ENCODE measurements at regions not wholly inside any gene's neighbourhood (a gene's known extent, or its start where the extent isn't known, plus 50 kb on each side); places are given as distances from the start of the nearest gene placed in this dataset.

DNA sequence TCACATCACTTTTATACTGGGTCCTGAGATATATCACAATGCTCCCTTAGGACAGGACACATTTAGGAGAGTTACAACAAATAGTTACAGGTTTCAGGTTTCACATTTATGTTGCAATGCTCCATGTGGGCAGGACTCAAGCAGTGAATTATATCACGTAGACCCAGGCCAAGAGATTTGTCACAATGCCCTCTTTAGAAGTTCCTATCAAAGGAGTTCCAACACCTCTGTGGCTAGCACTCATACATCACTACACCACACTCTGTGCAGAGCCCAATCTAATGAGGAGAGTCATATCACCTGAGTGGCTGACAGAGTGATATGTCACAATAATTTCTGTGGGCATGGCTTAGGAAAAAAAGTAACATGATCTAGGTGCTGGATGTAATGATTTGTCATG lies 1068.2 kb upstream of the AMELY start:
- DNase-seq (ENCODE audit: low read depth in 2 of 2): no peak

DNA sequence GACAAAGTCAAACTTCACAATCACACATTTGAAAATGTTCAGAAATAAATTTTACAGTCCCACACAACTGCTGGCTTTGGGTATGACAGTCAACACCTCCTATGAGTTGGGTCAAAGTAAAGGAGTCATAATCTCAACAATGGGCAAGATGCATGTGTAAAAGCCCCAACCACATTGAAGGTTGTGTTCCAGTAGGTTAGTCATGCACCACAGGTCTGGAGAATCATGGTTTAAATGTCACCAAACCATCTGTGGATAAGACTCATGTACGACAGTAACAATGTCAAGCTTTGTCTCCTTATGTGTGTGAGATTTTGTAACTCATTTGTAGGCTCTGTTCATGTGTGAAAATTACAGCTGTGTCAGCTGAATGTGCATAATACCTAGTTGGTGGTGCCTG lies 1065.7 kb upstream of the AMELY start:
- DNase-seq (ENCODE audit: low read depth in 2 of 2): no peak

DNA sequence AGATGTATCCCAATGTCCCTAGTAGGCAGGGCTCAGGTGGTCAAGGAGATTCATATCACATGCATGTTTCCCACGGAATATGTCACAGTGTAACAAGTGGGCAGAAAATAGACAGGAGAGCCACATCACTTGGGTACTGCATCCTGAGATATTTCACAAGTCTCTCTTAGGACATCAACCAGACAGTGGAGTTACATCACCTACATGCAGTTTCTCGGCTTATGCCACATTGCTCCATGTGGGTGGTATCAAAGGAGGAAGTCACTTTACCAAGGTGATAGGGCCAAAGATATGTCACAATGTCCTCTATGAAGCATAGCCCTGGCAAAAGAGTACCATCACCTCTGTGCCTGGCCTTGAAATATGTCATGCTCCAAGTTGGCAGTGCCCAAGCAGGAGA lies 1056.7 kb upstream of the AMELY start:
- DNase-seq (ENCODE audit: low read depth in 2 of 2): no peak

DNA sequence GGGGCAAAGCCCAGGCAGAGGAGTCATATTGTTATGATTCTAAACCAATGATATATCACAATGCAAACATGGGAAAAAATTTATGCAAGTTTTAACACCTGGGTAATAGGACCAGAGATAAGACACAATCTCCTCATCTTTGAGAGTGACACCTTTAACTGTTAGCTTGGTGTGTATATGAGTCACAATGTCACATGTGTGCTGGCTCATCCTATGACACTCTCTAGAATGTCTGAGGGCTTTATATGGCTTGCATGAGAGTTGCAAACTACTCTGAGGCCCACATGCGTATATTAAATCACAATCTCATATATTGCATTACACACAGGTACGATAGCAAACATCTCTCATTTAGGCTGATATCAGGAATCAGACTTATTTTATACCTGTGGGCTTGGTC lies 1055.4 kb upstream of the AMELY start:
- DNase-seq (ENCODE audit: low read depth in 2 of 2): no peak

DNA sequence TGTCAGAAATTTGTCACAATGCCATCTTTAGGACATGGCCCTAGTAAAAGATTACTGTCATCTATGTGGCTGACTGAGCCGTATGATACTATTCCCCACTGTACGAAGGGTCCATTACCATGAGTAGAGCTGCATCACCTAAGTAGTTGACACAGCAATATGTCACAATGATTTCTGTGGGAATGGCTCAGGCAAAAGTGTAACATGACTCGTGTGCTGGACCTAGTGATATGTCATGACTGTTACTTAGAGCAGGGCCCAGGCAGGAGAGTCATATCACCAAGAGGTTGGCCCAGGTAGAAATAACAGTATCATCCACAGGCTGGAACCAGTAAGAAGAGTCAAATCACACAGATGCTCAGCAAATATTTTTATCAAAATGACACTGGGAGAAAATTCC lies 1051.8 kb upstream of the AMELY start:
- no peak for DNase-seq (ENCODE audit: low read depth in 2 of 2)

DNA sequence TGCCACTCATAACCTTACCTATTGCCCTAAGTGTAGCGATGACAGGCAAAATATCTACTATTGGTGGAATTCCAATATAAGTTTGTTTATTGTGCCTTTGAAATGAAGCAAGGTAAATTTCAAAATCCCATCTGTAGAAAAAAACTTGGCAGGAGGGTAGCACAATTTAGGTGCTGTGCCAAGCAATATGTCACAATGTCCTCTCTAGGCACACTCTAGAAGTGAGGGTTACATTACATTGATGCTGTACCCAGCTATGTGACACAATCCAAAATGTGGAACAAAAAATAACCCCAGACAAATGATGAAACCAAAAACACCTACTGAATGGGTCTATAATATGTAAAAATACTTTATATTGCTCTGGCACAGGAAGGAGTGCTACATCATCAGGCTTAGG lies 1050.8 kb upstream of the AMELY start:
- no peak for DNase-seq (ENCODE audit: low read depth in 2 of 2)

DNA sequence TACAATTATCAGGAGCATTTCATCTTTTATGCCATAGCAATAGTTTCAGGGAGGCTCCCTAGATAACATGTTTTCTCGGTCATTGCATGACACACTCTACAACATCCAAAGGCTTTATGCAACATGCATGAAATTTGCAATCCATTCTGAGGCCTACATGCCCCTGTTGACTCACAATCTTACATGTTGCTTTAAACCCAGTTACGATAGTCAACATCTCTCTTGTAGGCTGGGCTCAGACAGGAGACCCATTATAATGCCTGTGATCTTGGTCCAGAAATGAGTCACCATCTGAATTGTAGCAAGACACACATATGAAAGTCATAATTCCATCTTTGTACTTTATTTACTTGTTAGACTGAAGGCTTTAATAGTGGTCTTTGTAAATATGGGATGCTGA lies 1050.3 kb upstream of the AMELY start:
- no peak for DNase-seq (ENCODE audit: low read depth in 2 of 2)

DNA sequence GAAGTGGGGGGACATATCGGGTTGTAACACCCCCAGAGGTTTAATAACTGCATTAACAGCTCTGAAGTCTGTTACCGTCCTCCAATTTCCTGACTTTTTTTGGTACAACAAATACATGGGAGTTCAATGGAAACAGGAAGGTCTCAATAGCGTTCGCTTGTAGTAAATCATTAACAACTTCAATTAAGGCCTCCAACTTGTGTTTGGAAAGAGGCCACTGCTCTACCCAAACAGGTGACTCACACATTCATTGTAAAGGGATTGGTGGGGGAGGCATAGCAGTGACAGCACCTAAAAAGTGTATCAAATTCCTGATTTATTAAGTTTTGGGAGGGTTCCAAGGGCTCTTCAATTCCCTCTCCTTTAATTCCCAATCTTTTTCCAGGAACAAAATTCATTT lies 1046.2 kb upstream of the AMELY start:
- no peak for DNase-seq (ENCODE audit: low read depth in 2 of 2)

DNA sequence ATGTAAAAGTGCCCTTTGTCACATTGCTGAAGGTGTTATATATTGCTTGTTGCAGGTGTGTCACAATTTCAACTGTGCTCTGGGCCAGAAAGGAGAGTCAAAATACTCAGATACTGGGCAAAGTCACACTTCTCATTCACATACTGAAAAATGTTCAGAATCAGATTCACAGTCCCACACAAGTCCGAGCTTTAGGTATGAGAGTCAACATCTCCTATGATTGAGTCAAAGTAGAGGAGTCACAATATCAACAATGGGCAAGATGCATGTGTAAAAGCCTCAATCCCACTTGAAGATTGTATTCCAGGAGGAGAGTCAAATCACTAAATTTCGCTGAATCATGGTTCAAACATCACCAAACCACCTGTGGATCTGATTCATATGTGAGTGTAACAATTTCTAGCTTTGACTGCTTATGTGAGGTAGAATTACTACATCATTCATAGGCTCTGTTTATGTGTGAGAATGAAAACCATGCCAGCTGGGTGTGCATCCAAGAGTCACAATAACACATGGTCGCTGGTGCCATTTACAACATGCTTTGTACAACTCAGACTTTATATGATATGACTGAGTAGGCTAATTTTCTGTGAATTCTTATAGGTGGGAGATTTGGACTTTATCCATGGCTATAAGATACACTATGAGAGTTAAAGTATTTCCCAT lies 1039.8 kb upstream of the AMELY start:
- DNase-seq (ENCODE audit: low read depth in 2 of 2): no peak

DNA sequence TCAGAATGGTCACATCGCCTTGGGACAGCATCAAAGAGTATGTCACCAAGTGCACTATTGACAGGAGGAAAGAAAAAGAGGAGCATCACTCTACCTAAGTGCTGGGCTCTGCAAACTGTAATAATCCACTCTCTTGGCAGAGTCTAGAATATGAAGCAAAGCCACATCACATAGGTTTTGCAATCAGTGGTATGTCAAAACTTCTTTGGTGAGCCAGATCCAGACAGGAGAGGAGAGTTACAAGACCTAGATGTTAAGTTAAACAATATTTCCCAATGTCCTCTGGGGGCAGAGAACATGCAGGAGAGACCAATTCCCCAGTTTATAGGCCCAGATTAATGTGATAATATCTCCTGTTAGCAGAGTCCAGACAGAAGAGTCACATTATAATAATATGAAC lies 1032.6 kb upstream of the AMELY start:
- no peak for DNase-seq (ENCODE audit: low read depth in 2 of 2)

DNA sequence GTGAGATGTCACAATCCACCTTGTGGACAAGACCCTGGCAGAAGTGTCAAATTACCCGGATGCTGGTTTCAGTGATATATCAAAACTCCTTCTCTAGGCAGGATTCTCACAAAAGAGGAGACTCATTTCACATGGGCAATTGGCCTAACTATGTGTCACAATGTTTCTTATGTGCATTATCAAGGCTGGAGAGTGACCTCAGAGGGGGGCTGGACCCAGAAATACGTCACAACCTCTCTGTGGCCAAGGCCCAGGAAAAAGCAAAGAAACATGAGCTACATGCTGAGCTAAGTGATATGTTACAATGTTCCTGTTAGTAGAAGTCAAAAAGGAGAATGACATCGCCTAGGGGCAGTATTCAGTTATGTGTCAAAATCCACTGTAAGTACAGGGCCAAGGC lies 1031.2 kb upstream of the AMELY start:
- DNase-seq (ENCODE audit: low read depth in 2 of 2): no peak

DNA sequence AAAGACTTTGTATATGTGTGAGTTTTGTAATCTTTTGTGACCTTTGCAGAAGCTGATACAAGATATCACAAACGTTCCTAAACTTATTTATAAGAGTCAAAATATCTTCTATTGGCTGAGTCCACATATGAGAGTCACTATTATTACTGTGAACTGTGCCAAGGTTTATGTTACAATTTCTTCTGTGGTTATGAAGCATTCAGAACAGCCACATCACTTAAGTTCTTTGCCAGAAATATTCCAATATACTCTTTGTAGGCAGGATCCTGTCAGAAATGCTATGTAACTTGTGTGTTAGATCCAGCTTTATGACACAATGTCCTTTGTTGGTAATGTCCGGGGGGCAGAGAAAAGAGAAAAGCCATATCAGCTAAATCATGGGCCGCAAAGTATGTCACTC lies 1030.3 kb upstream of the AMELY start:
- no peak for DNase-seq (ENCODE audit: low read depth in 2 of 2)

DNA sequence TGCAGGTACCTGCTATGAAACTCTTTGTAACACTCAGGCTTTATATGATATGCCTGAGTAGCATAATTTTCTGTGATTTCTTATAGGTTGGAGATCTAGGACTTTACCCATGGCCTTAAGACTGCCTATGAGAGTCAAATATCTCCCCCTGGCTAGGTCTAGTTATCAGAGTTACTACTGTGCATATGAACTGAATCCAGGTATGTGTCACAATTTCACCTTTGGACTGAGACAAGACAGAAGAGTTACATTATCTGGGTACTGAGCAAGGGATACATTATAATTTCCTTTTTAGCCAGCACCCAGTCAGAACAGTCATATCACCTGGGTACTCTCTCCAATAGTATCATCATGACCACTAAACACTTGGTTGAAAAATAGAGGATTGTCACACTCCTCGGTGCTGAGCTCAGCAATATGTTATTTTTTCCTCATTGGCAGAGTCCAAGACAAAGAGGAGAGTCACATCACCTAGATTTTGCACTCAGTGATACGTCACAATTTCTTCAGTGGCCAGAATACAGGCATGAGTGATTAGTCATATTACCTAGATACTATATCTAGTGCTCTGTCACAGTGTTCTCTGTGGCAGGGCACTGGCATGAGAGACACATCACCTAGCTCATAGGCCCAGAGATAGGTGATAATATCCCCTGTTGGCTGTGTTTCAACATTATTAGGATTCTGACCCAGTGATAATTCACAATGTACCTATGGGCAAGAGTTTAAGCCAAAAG lies 1027.6 kb upstream of the AMELY start:
- no peak for DNase-seq (ENCODE audit: low read depth in 2 of 2)

DNA sequence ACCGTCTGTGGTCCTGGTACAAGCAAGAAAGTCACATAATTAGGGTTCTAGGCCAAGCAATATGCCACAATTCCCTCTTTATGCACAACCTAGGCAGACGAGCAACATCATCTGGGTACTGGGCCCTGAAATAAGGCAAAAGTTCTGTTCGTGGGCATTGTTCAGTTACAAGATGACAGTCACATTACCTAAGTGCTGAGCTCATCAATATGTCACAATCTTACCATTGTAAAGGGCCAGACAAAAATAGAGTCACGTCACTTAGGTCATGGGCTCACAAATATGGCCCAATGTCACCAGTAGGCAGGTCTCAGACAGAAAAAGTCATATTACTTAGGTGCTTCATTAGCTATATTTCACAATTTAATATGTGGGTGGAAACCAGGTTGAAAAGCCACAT lies 1025.3 kb upstream of the AMELY start:
- no peak for DNase-seq (ENCODE audit: low read depth in 2 of 2)

DNA sequence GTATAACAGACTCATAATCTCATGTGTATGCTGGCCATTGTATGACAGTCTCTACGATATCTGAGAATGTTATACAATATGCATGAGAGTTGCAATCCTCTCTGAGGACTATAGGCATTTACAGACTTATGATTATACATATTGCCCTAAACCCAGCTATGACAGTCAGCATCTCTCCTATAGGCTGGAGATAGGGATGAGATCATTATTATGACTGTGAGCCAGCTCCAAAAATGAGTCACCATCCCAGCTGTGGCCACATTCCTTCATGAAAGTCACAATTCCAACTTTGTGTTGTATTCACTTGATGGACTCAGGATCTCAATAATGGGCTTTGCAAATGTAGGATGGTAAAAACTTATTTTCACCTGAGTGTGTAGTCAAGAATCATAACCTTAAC lies 1024.5 kb upstream of the AMELY start:
- DNase-seq (ENCODE audit: low read depth in 2 of 2): peak in 1 of 2 donors; percentile 0

DNA sequence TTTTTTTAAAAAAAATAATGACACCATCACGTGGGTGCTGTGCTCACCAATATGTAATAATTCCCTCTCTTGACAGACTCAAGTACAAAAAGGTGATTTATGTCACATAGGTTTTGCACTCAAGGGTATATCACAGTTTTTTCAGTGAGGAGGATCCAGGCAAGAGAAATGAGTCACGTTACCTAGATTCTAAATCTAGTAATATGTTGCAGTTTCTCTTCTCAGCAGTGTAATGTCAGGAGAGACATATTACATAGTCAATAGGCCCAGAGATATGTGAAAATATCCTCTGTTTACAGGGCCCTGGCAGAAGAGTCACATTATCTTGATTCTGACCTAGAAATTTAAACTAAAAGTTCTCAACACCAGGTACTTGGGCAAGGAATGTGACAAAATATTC lies 1024.1 kb upstream of the AMELY start:
- DNase-seq (ENCODE audit: low read depth in 2 of 2): no peak

DNA sequence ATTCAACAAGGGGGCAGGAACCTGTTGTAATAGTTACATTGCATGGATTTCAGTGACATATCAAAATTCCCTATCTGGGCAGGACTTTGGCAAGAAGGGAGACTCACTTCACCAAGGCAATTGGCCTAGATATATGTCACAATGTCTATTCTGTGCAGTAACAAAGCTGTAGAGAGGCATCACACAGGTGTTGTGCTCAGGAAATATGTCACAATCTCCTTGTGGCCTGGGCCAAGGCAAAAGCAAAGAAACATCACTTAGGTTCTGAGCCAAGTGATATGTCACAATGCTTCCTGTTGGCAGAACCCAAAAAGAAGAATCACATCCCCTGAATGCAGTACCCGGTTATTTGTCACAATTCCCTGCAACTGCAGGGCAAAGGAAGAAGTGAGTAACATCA lies 1020.9 kb upstream of the AMELY start:
- no peak for DNase-seq (ENCODE audit: low read depth in 2 of 2)

DNA sequence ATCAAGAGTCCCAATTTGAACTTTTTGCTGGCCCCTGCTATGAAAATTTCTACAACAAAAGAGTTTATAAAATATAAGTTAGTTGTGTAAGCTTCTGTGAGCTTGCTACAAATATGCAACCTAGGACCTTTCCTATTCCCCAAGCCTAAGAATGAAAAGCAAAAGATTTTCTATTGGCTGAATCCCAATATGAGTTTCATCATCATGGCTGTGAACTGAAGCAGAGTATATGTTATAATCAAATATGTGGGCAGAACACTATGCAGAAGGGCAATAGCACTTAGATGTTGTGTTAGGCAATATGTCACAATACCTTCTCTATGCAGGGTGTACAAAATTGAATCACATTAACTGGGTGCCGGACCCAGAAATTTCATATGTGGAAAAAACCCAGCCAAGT lies 1018.3 kb upstream of the AMELY start:
- DNase-seq (ENCODE audit: low read depth in 2 of 2): no peak

DNA sequence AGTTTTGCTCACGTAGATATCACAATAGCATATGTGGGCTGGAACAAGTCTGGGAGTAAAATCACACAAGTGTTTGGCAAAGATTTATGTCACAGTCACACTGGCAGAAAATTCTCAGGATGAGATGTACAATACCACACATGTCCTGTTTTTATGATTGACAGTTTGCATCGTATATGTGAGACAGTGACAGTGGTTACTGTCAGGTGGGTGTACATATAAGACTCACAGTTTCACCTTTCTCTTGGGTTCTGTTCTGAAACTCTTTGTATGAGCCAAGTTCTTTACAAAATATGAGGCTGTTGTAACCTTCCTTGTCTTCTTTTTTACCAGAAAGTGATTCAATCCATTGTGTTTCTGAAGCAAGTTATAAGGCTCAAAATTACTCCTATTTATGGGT lies 1012.5 kb upstream of the AMELY start:
- DNase-seq (ENCODE audit: low read depth in 2 of 2): no peak

DNA sequence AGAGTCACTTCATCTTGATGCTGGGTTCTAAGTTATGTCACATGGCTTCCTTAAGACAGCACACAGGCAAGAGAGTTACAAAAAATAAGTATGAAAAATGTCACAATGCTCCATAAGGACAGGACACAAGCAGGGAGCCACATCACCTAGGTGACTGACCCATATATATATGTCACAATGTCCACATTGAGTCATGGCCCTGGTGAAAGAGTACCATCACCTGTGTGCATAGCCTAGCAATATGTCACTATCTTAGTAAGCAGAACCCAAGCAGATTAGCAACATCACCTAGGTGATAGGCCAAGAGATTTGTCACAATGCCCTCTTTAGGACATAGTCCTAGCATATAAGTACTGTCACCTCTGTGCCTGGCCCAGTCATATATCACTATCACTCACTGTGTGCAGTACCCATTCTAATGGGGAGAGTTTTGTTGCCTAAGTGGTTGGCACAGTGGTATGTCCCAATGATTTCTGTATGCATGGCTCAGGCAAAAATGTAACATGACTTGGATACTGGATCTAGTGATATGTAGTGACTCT lies 1012.0 kb upstream of the AMELY start:
- DNase-seq (ENCODE audit: low read depth in 2 of 2): no peak

DNA sequence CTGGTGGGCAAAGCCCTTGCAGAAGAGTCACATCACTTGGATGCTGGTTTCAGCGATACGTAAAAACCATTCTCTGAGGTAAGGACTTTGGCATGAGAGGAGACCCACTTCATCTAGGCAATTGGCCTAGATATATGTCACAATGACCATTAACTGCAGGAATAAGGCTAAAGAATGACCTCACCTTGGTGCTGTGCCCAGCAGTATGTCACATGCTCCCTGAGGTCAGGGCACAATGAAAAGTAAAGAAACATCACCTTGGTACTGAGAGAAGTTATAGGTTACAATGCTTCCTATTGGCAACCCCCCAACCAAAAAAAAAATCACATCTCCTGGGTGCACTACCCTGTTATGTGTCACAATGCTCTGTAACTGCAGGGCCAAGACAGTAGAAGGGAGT lies 1008.8 kb upstream of the AMELY start:
- DNase-seq (ENCODE audit: low read depth in 2 of 2): no peak

DNA sequence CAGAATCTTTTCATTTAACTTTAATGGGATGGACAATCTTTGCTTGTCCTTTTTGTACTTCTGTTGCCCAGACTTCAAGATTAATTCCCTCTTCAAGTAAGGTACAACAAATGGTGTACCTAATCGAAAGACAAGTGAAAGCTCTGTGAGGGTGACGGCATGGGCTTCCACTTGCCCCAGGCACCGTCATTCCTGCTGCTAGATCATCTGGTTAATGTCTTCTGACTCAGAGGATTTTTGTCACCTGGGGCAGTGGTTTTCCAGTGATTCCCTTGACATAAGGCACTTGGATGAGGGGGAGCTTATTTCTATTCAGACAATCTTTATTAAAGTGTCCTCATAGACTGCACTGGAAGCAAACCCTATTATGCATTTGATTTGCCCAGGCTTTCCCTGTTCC lies 977.0 kb upstream of the AMELY start:
- no peak for DNase-seq (ENCODE audit: low read depth in 2 of 2)

DNA sequence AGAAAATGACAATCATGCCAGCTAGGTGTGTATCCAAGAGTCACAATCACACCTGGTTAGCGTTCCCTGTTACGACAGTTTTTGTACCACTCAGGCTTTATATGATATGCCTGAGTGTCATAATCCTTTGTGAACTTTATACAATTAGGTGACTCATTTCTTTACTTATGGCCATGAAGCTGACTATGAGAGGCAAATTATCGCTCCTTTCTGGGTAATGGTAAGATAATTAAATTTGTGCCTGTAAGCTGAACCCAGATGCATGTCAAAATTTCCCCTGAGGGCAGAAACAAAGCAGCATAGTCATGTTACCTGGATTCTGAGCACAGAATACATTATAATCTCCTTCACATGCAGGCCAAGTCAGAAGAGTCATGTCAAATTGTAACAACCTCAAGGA lies 970.1 kb upstream of the AMELY start:
- DNase-seq (ENCODE audit: low read depth in 2 of 2): no peak

Data from dermis microvascular lymphatic vessel endothelial cell (primary cell).